Urothelium cell line (cell line): ENCODE measurements at regions not wholly inside any gene's neighbourhood (a gene's known extent, or its start where the extent isn't known, plus 50 kb on each side); places are given as distances from the start of the nearest gene placed in this dataset.

Source experiments
- DNase-seq: peaks from one replicate; pipeline ENCODE4 v3.0.0; 2011; ENCODE audit warnings: low spot score, mixed read lengths
- FAIRE-seq: peaks from 2 replicates; lab custom pipeline; 2011; peaks lifted over from hg19 to GRCh38; lab: Jason Lieb, UNC

DNA sequence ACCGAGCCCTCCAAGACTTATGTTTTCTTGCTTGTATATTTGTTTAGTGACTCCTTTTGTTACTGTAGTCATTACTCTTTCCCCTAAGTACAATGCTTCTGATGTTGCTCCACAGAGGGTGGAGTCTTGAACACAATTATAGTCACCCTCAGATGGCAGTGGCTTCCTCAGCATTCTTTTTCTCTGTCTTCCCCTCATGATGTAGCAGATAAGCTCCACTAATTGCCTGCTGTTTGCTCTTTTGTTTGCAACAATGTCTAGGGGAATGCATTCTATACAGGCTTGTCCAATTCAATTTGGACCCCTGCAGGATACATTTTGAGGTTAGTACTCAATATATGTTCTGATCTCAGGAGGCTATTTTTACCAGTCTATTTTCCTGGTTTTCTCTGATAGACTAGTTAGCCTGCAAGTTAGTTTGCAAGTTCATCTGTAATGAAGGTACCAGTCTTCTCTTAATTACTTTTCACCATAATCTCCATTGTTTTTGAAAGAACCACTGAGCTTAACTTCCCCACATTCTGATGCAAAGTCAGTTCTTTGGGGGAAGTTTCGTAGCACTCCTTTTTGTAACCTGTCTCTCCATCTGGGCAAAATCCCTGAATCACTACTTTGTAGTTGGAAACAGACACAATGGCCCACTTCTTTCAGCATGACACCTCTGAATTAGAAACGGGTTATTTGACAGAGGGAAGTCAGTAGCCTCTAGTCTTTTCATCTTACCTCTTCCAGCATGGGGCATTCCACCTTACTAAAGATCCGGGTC, 1509.2 kb downstream of the CDH11 start:
- DNase-seq: no peak
- FAIRE-seq: no peak

DNA sequence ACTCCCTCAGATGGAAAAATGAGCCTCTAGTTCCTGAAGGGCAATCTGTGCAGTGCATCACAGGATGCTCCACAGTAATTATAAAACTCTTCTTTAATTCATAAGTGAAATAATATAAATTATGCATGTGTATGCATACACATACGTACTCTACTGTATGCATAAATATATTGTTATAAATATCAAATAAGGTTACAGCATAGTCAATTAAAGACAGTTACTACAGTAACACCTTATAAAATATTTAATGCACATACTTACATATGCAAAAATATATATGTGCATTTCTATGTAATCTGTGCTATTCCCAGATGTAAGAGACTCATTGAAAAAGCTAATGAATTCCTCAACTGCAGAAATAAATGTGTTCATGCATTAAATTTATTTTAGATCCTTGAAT, 1515.1 kb downstream of the CDH11 start:
- no peak for FAIRE-seq
- DNase-seq: no peak

DNA sequence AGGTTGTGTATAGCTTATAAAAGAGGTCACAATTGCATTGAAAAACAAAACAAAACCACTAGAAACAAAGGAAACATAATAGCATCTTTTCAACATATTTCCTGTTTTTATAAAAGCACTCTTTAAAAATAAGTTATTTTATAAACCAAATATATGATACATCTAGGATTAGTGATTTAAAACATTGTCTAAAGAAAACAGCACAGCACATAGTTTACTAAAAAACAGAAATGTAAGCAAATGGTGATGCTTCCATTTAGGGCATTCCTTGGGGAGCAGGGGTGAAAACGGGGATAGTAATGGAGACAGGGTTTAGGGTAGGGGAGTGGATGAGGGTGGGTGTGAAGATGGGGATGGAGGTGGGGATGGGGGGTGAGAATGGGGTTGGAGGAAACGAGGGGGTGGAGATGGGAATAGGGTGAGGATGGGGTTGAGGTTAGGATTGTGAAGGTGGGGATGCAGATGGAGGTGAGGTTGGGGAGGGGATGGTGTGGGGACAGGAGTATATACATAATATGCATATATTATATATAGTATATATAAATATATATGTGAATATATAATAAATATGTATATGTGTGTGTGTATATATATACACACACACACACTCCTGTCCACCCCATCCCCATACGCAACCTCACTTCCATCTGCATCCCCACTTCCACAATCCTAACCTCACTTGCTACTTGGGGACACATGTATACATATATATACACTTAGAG, 1519.5 kb downstream of the CDH11 start:
- FAIRE-seq (no peak), DNase-seq (no peak)

DNA sequence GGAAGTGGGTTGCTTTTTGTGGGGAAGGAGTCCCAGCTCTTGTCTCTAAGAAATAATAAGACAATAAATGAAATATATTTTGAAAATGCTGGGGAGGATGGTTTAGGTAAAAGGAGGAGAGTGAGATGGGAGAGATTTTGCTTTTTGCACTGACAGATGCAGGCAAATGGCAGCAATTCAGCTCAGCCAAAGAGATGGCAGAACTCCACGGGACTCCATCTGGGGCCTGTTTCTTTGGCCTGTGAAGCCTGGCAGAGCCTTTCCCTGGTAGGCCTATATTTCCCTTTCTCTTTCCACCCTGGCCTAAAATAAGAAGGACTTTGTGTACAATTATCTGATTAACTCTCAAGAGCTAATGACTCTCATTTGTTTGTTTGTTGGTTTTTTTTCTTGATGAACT, 1525.1 kb downstream of the CDH11 start:
- FAIRE-seq: no peak
- no peak for DNase-seq

DNA sequence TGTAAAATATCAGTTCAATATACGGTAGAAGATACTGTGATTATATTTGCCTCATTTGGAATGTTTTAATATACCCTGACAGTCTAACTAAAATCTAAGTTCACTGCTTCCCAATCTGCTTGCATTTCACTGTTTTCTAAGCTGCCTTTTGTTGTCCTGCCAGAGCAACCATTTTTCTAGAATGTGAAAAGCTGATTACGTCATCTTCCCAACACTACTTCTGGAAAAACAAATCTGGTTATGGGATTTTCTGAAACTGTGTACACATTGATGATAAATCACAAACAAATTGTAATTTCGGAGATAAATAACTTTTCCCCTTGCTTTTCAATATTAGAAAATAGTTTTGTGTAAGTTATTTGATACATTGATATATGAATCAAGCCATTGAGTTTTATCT, 1529.0 kb downstream of the CDH11 start:
- DNase-seq: no peak
- FAIRE-seq: no peak

DNA sequence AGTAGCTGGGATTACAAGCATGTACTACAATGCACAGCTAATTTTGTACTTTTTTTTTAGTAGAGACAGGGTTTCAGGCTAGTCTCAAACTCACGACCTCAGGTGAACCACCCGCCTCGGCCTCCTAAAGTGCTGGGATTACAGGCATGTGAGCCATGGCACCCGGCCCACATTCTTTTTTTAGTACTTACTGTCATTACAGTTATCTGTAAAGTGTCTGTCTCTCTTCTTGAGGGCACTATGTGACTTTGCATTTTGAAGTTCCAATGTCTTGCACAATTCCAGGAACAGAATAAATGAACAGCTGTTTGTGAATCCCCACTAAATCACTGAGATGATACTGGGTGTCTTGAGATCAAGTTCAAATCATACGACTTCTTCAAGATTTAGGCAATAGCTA, 1540.3 kb downstream of the CDH11 start:
- FAIRE-seq: no peak
- DNase-seq: no peak

DNA sequence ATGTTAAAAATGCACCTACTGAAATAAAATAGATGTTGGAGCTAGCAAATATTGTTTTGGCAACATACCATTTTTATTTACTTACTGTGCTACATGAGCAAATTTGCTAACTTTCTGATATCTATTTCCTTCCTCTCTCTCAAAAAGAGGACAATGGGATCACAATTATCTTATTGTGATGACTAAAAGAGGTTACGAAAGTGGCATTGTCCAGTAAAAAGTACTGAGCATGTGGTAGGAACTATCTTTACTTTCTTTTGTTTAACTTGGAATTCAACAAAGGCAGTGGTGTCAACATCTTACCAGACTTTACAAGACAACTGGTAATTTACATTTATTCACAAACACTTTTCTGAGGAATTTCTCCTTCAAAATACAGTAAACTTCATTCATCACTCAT, 1542.6 kb upstream of the CDH8 start:
- no peak for FAIRE-seq

DNA sequence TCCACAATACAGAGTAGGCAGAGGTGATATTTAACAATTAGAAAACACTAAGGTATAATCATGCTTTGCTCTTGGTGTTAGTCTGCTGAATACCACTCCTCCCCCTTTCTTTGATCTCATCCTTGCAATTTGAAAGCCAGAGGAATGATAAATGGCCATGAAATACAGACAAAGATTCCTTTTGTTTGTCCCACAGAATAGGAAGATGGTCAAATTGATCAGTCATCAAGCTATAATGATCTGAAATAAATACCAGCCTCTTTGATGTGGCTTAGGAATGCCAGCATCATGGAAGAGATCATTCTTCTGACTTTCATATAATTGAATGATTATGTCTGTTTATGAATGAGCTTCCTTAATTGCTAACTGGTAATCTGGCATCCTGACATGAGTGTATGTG, 1541.7 kb upstream of the CDH8 start:
- no peak for FAIRE-seq
- DNase-seq: no peak

More for the DNA sequence above, 1542.6 kb upstream of the CDH8 start:
- DNase-seq: no peak

DNA sequence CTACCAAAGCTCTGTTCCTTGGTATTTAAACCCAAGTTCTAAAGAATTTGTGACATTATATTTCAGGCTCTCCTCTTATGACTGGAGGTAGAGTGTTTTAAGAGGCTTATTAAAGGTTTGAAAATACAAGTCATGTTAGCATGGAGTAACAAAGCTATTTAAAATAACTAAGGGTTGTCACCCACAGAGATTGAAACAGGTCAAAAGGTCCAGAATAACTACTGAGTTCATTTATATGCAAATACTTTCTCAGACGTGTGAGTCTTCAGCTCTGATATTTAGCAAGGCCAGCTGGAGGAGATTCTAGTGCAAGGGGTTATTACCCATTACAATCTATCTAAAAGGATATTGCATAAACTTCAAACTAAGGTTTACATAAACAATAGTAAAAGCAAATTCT, 1538.8 kb upstream of the CDH8 start:
- no peak for FAIRE-seq
- DNase-seq: no peak

DNA sequence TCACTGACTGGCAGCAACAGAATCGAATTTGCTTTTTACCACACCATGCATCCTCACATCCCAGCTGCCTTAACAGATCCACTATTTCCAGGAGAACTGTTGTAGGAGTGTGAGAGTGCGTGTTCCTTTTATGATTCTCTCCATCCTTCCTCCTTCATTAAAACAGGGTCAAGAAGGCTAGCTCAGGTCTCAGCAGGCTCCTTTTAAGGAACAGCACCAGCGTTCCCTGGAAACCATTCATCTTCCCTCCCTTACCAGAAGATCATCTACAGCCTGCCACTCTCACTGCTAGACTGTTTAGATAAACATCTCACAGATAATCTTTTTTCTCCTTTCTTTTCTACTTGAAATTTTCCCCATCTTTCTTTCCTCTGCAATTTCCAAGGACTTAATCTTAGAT, 1531.9 kb upstream of the CDH8 start:
- DNase-seq: no peak

DNA sequence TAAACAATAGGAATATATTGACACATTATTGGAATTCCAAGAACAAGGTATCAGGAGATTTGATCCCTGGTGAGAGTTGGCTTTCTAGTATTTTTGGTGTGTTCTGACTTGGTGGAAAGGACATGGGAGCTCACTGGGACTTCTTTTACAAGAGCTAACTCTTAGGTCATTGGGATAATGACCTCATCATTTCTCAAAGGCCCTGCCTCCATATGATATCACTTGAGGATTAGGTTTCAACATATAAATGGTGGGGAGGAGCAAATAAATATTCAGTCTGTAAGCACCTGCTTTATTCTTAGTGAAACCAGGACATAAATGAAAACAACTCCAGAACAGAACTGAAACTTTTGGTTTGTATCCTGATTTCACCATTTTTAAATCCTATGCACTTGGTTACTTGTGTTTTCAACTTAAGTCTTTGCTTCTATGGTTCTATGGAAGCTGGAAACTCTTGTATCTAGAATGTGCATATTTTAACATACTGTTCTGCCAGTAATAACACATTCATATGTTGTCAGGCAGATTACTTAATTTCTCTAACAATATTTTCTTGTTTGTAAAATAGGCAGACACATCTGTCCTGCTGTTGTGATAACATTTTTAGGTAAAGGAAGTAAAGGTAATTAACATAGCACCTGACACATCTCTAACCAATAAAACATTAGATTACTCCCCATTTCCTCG, 1527.7 kb upstream of the CDH8 start:
- FAIRE-seq: no peak
- DNase-seq: no peak

More for the DNA sequence above, 1531.9 kb upstream of the CDH8 start:
- FAIRE-seq: no peak

DNA sequence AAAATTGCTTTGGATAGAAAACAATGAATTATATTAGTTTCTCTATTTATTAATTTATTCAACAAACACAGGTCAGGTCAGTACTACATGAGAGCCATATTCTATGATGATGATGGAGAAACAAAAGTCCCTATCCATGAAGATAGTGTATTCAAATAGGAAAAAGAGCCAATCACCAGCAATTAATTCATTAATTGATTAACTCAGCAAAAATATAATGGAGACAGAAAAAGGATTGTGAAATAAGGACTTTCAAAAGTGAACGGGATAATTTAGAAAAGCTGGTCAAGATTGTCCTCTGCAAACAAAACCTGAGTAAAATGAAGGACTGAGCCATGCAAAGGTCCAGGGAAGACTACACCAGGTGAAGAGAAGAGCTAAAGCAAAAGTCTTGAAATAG, 1517.7 kb upstream of the CDH8 start:
- DNase-seq (no peak), FAIRE-seq (no peak)

DNA sequence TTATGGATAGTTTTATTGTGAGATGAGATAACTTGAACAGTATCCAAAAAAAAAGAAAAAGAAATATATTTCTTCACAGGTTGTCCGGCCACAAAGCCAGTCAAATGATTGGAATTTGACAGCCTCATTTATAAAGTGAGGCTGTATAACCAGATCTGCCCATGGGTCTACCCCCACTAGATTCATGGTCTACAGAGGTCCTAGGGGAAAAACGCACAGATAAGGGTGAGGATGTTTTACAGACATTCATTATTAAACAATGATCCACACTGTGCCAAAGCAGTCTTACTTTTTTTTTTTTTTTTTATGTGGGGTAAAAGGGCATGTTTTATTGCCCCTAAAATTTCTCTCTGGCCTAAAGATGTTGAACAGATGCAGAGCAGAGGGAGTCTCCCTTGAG, 1503.0 kb upstream of the CDH8 start:
- DNase-seq (no peak), FAIRE-seq (no peak)

DNA sequence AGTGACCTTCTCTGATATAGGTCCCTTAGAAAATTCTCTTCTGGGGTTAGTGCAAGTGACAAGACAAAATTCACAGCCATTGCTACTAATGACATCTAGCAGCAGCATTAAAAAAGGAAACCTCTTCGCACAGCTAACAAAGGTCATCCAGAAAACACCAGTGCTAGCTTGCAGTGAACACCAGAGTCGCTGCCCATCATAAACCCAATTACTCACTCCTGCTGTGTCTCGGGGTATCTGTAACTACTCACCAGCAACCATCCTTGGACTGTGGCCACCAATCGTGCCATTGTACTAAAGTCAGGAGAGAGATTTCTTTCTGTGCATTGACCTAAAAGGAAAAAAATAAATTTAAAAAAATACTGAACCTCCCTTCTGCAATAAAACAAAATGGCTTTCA, 1494.7 kb upstream of the CDH8 start:
- DNase-seq: no peak
- FAIRE-seq: no peak

DNA sequence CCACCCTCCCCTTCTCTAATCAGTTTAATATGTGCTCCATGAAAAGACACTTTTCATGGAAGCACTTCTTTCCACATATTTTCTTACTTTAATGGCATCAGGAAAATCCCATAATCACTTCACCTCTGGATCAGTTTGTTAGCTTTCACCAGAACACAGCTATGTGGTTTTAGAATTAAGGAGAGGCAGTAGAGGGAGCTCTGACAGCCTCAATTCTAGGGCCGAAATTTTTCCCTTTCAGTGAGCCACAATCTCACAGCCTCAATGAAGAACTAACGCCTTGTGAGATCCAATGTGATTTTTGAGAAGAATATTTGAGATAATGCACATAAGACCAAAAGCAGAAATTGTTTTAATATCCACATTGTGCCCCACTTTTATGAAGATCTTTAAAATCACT, 1494.0 kb upstream of the CDH8 start:
- DNase-seq (no peak), FAIRE-seq (no peak)

DNA sequence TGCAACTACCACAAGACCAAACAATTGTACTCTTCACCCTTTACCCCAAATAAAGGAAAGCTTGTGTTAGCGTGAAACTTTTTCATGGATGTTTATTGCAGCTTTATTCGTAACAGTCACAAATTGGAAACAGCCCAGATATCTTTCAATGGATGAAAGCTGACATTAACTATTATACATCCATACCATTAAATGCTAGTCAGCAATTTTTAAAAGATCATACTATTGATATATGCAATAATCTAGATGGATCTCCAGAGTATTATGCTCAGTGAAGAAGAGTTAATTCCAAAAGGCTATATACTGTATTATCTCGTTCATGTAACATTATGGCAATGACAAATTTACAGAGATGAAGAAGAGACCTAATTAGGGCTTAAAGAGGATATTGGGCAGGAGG, 1491.2 kb upstream of the CDH8 start:
- DNase-seq: no peak
- no peak for FAIRE-seq

DNA sequence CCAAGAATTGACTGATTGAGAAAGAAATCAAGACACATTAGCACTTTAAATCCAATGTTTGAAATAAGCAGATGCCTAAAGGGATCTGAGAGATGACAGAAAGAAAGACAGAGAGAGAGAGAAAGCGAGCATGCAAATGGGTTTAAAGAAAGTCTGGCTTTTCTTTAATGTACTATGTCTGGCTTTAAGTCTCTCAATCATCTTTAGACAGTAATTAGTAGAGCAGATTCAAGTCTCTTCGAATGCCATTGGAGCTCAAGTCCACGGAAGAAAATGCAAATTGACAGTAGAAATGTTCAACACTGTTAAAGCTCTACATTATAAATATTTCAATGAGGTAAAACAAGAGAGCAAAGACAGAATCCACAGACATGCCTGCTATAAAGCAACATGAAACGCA, 1480.2 kb upstream of the CDH8 start:
- DNase-seq (no peak), FAIRE-seq (no peak)

DNA sequence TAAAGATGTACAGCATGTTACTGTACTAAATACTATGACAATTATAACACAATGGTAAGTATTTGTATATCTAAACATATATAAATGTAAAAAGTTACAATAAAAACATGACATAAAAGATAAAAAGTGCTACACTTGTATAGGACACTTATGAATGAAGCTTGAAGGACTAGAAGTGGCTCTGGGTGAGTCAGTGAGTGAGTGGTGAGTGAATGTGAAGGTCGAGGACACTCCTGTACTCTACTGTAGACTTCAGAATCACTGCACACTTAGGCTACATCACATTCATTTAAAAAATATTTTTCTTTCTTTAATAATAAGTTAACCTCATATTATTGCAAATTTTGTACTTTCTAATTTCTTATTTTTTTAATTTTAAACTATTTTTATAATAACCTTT, 1476.7 kb upstream of the CDH8 start:
- FAIRE-seq (no peak), DNase-seq (no peak)

DNA sequence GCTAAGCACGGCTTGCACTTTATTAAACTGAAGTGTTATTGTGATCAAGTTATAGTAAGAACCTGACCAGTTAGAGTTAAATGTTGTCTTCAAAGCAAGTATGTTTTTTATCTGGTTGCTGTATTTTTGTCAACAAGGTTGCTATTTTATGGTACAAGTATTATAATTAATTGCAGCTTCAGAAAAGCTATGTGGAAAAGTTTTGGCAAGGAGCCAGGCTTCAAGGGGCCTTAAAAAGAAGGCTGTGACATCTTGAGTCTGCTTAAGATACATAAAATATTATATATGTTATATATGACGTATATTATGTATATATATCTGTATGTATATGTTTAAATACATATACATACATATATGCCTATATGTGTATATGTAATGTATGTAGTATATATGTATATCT, 1461.2 kb upstream of the CDH8 start:
- DNase-seq (no peak), FAIRE-seq (no peak)

DNA sequence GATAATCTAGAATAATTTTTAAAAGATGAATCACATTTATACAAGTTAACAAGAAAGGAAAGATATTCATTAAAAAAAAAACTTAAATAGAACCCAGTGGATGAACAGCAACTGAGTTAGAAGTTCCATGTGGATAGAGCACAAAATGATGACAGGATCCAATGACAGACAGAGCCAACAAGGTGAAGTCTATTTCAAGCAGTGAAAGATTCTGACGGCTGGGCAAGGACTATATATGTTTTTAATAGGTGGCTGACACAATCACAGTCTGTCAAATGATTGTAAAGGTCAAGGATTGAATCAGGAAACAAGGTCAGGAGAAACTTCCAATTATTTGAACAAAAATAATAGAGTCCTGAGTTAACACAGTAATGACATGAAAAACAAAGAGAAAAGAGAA, 1460.0 kb upstream of the CDH8 start:
- DNase-seq (no peak), FAIRE-seq (no peak)

DNA sequence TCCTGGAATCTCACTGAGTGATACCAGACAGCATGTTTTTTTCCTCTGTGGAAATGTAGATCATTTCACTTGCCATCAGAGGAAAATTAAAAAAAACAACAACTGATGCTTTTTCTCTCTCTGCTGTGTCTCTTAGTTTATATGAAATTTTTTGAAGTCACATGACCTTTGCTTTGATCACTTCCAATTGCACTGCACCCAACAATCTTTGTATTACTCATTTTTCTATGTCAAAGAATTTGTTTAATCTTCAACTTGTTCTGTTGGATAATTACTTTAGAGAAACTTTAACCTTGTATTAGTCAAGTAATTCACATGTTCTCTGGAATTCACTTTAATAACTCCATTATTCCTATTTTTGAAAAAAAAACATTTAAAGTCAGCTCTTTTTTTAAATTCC, 1452.7 kb upstream of the CDH8 start:
- no peak for FAIRE-seq
- DNase-seq: no peak

DNA sequence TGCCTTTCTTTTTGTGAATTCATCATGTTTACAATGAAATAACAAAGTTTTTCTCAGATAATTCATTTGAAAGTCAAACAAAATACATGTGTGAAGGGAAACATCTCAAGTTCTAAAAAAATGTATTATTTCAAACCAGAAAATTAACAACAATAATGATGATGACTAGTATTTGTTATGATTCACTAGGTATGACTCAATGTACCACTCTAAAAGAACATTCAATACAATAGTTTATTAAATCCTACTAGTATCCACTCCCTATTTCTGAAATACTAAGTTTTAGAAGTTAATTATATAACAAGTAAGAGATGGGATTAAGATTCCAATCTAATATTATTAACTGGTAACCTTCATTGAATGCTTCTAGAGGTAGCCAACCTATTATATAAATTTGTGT, 1444.8 kb upstream of the CDH8 start:
- no peak for DNase-seq
- no peak for FAIRE-seq
